HUDEP-2 (cell line): ENCODE measurements at regions not wholly inside any gene's neighbourhood (a gene's known extent, or its start where the extent isn't known, plus 50 kb on each side); places are given as distances from the start of the nearest gene placed in this dataset.

Source experiments
- DNase-seq, 76 experiments: peaks; one replicate each; lab custom pipeline; 2025; ENCODE audit not compliant: unreplicated experiment in 76 of 76; lab: John Stamatoyannopoulos, UW

- DNase-seq = peak in 1 of 76 experiments; percentile 0
Observed at GRCh38 chrX:9339603-9340491, 125.0 kb upstream of the TBL1X start.

GRCh38 chrX:9340598-9341290 lies 124.1 kb upstream of the TBL1X start:
- DNase-seq = no peak

GRCh38 chrX:9341291-9342201 lies 123.3 kb upstream of the TBL1X start:
- DNase-seq = peak in 4 of 76 experiments; percentile 0 to 7 (median 2)

GRCh38 chrX:9342561-9343051 lies 122.3 kb upstream of the TBL1X start:
- DNase-seq = peak in 68 of 76 experiments; percentile 0 to 64 (median 40)

- no peak for DNase-seq
Observed at GRCh38 chrX:9343971-9344370, 120.9 kb upstream of the TBL1X start.

GRCh38 chrX:9345957-9346356 lies 118.9 kb upstream of the TBL1X start:
- no peak for DNase-seq

- DNase-seq = no peak
Observed at GRCh38 chrX:9349572-9350494, 115.0 kb upstream of the TBL1X start.

- DNase-seq = no peak
Observed at GRCh38 chrX:9351126-9351525, 113.7 kb upstream of the TBL1X start.

- peak in 1 of 76 experiments; percentile 8 for DNase-seq
Observed at GRCh38 chrX:9352243-9352642, 112.6 kb upstream of the TBL1X start.

- peak in 45 of 76 experiments; percentile 0 to 47 (median 3) for DNase-seq
Observed at GRCh38 chrX:9352694-9353411, 112.0 kb upstream of the TBL1X start.

GRCh38 chrX:9354918-9355317 lies 109.9 kb upstream of the TBL1X start:
- DNase-seq = no peak

GRCh38 chrX:9355739-9356138 lies 109.1 kb upstream of the TBL1X start:
- no peak for DNase-seq

- DNase-seq = no peak
Observed at GRCh38 chrX:9356846-9357245, 108.0 kb upstream of the TBL1X start.

GRCh38 chrX:9357518-9358114 lies 107.2 kb upstream of the TBL1X start:
- DNase-seq = no peak

GRCh38 chrX:9362363-9362928 lies 102.4 kb upstream of the TBL1X start:
- DNase-seq = no peak

GRCh38 chrX:9367421-9367820 lies 97.4 kb upstream of the TBL1X start:
- DNase-seq = no peak

- DNase-seq = no peak
Observed at GRCh38 chrX:9368262-9368661, 96.6 kb upstream of the TBL1X start.

- no peak for DNase-seq
Observed at GRCh38 chrX:9369802-9370291, 95.0 kb upstream of the TBL1X start.
